Adrenal gland (tissue), 5 donors: ENCODE measurements at regions not wholly inside any gene's neighbourhood (a gene's known extent, or its start where the extent isn't known, plus 50 kb on each side); places are given as distances from the start of the nearest gene placed in this dataset.
"Not testable (repeated sequence)": the region's sequence is repeated elsewhere in the genome, so short reads cannot be mapped to it uniquely, and the experiment has no call there.

ENCODE experiments used
- CTCF ChIP-seq, 6 experiments: fragments of 450-650 bp in 4 of 6; fragments of 200-600 bp in 2 of 6; sonication (generic) in 1 of 6; IDR thresholded peaks; 1 replicate in 5 of 6; 2 replicates in 1 of 6; pipeline versions ENCODE4 v1.5.1 to v1.8.0; 2016 to 2021; ENCODE audit warnings: antibody characterized with exemption in 6 of 6, mild to moderate bottlenecking in 2 of 6, moderate library complexity in 1 of 6
- POLR2A ChIP-seq, 2 donors: fragments of 450-650 bp; IDR thresholded peaks; one replicate each; pipeline ENCODE4 v1.6.1; 2017; ENCODE audit warnings: antibody characterized with exemption in 2 of 2, mild to moderate bottlenecking in 2 of 2, moderate library complexity in 1 of 2
- donor health status: DM: no; HTN: no; CAD: no.

GRCh38 chr2:208811885-208812284 is 405.3 kb downstream of the PTH2R start:
- TF ChIP-seq POLR2A, CTCF (IDR thresholded peaks at IDR 0.05): not testable (repeated sequence)
